OCI-LY7 (cell line): ENCODE measurements at regions not wholly inside any gene's neighbourhood (a gene's known extent, or its start where the extent isn't known, plus 50 kb on each side); places are given as distances from the start of the nearest gene placed in this dataset.

ENCODE experiments used
- BruUV-seq: library from RNA; stranded (reverse); fragments of 400-500 nt; replicated peaks from 2 replicates; lab custom pipeline; 2021; lab: Mats Ljungman, UMichigan
- CTCF ChIA-PET: fragments of 300-600 bp; sonication (Branson Sonifier 250); formaldehyde crosslinking; loops from one replicate; lab custom pipeline; 2022; ENCODE audit warnings: antibody characterized with exemption; ENCODE audit not compliant: unreplicated experiment; lab: Charles Lee
- POLR2A ChIA-PET: fragments of 300-600 bp; sonication (Branson Sonifier 250); formaldehyde crosslinking; loops from one replicate; lab custom pipeline; 2022; ENCODE audit warnings: antibody characterized with exemption; lab: Charles Lee
- DNase-seq: peaks from one replicate; pipeline ENCODE4 v3.0.0-alpha.2; 2015; ENCODE audit warnings: low spot score
- H2AFZ ChIP-seq: fragments of 200-600 bp; sonication (generic), shearing (Covaris generic); 2 replicates; pipeline ENCODE4 v1.6.1; 2014; ENCODE audit warnings: mild to moderate bottlenecking, antibody characterized with exemption, low read length, moderate library complexity
- H3K27ac ChIP-seq: fragments of 200-600 bp; sonication (generic); 2 replicates; pipeline ENCODE4 v1.5.1; 2014; ENCODE audit warnings: mixed run types, low read depth, mild to moderate bottlenecking, moderate library complexity, low read length, inconsistent platforms; ENCODE audit not compliant: poor library complexity, severe bottlenecking
- H3K36me3 ChIP-seq: fragments of 200-600 bp; sonication (generic); 2 replicates; pipeline ENCODE4 v1.6.1; 2014; ENCODE audit warnings: mild to moderate bottlenecking, antibody characterized with exemption, low read length, moderate library complexity, mixed read lengths; ENCODE audit not compliant: insufficient read depth
- H3K4me1 ChIP-seq: fragments of 200-600 bp; sonication (generic); 2 replicates; pipeline ENCODE4 v1.5.1; 2014; ENCODE audit warnings: mild to moderate bottlenecking, low read length; ENCODE audit not compliant: insufficient read depth, poor library complexity, severe bottlenecking
- H3K4me2 ChIP-seq: fragments of 200-600 bp; sonication (generic); 2 replicates; pipeline ENCODE4 v1.6.1; 2014; ENCODE audit warnings: mild to moderate bottlenecking, low read length
- H3K4me3 ChIP-seq: fragments of 200-600 bp; sonication (generic); 2 replicates; pipeline ENCODE4 v1.5.1; 2014; ENCODE audit warnings: mild to moderate bottlenecking, low read depth, low read length; ENCODE audit not compliant: poor library complexity, severe bottlenecking
- H3K79me2 ChIP-seq: fragments of 200-600 bp; sonication (generic); 2 replicates; pipeline ENCODE4 v1.6.1; 2016; ENCODE audit warnings: low read depth, mild to moderate bottlenecking, low read length, moderate library complexity, mixed read lengths; ENCODE audit not compliant: insufficient read depth
- H3K9me2 ChIP-seq: fragments of 200-600 bp; sonication (generic); 2 replicates; pipeline ENCODE4 v1.6.1; 2016; ENCODE audit warnings: mild to moderate bottlenecking, low read length, mixed read lengths; ENCODE audit not compliant: insufficient read depth
- H3K9me3 ChIP-seq: fragments of 200-600 bp; sonication (generic); 2 replicates; pipeline ENCODE4 v1.6.1; 2014; ENCODE audit warnings: mild to moderate bottlenecking, mixed run types, low read length, mixed read lengths
- H4K20me1 ChIP-seq: fragments of 200-600 bp; sonication (generic); 2 replicates; pipeline ENCODE4 v1.6.1; 2014; ENCODE audit warnings: mild to moderate bottlenecking, antibody characterized with exemption, low read length, moderate library complexity, mixed read lengths; ENCODE audit not compliant: insufficient read depth
- CTCF ChIP-seq: fragments of 200-600 bp; sonication (generic); conservative IDR thresholded peaks from 2 replicates; pipeline ENCODE4 v1.5.1; 2014; ENCODE audit warnings: mild to moderate bottlenecking, antibody characterized with exemption, low read length, moderate library complexity, mixed read lengths
- EZH2phosphoT487 ChIP-seq: fragments of 200-600 bp; sonication (generic); IDR thresholded peaks from 2 replicates; pipeline ENCODE4 v1.6.1; 2018; ENCODE audit warnings: low read depth, borderline replicate concordance, mild to moderate bottlenecking, mixed run types, antibody characterized with exemption, low read length, moderate library complexity, mixed read lengths
- intact Hi-C: fragments of 100-400 bp; cut with micrococcal nuclease; formaldehyde crosslinking; loops from one replicate; pipeline ENCODE4 v1.10.0; 2022; ENCODE audit not compliant: unreplicated experiment

DNA sequence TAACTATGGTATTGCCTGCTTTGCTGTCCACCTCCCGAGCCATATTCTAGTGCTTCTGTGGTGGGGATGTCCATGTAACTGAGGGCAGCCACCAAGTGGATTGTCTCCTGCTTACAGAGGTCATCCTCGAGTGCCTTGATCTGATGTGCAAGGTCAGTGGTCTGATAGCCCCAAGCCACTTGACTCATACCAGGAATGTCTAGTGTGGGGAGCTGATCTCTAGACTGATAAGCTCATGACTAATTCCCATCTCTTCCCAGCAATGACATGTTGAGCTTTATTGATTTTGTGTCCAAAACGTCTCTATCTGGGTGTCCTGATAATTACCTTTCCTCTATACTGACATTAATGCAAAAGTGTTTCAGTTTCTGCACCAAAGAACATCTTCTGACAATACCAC lies 168.4 kb upstream of the WDR1 start:
- no peaks in the 10 kb centered on the region for H3K79me2 ChIP-seq
- no peaks in the 10 kb centered on the region for H3K9me3 ChIP-seq
- H3K36me3 ChIP-seq = no peaks in the 10 kb centered on the region
- TF ChIP-seq CTCF (no peak), EZH2phosphoT487 (no peak)
- H3K4me1 ChIP-seq = no peaks in the 10 kb centered on the region
- H3K4me2 ChIP-seq = no peak overlapping the region
- no peak overlapping the region for H2AFZ ChIP-seq
- H3K4me3 ChIP-seq = no peak overlapping the region
- DNase-seq = no peak
- H3K27ac ChIP-seq = no peak overlapping the region
- POLR2A ChIA-PET = interaction anchor here (1.4 kb wide), 1 partner anchor 15 kb away, joined by 4 read pairs; no protein-coding TSS in a partner anchor
- intact Hi-C loops = no loop called here
- no TSS peak for BruUV-seq
- no peaks in the 10 kb centered on the region for H3K9me2 ChIP-seq
- H4K20me1 ChIP-seq = no peaks in the 10 kb centered on the region
- CTCF ChIA-PET = no interaction called here

GRCh38 chr4:10283761-10284160 lies 167.2 kb upstream of the WDR1 start:
- BruUV-seq = no TSS peak
- Histone ChIP-seq H3K4me3 (no peak overlapping the region), H3K9me2 (no peaks in the 10 kb centered on the region), H3K36me3 (no peaks in the 10 kb centered on the region), H3K4me1 (no peaks in the 10 kb centered on the region), H4K20me1 (no peaks in the 10 kb centered on the region), H2AFZ (no peak overlapping the region), H3K9me3 (no peaks in the 10 kb centered on the region), H3K79me2 (no peaks in the 10 kb centered on the region), H3K4me2 (no peak overlapping the region), H3K27ac (no peak overlapping the region)
- ChIA-PET POLR2A (no interaction called here), CTCF (no interaction called here)
- intact Hi-C loops = no loop called here
- no peak for DNase-seq
- TF ChIP-seq CTCF (no peak), EZH2phosphoT487 (no peak)

GRCh38 chr4:10281996-10282395 lies 165.4 kb upstream of the WDR1 start:
- Histone ChIP-seq H3K4me1 (no peaks in the 10 kb centered on the region), H3K4me2 (no peak overlapping the region), H3K79me2 (no peaks in the 10 kb centered on the region), H3K27ac (no peak overlapping the region), H3K9me2 (no peaks in the 10 kb centered on the region), H2AFZ (no peak overlapping the region), H3K36me3 (no peaks in the 10 kb centered on the region), H4K20me1 (no peaks in the 10 kb centered on the region), H3K9me3 (no peaks in the 10 kb centered on the region), H3K4me3 (no peak overlapping the region)
- no TSS peak for BruUV-seq
- ChIA-PET POLR2A (no interaction called here), CTCF (no interaction called here)
- no peak for DNase-seq
- no peak for TF ChIP-seq EZH2phosphoT487
- no peak for TF ChIP-seq CTCF
- intact Hi-C loops = no loop called here
